Ishikawa (cell line): ENCODE measurements at regions not wholly inside any gene's neighbourhood (a gene's known extent, or its start where the extent isn't known, plus 50 kb on each side); places are given as distances from the start of the nearest gene placed in this dataset.

ENCODE experiments used
- CEBPB ChIP-seq: IDR thresholded peaks from 2 replicates; pipeline ENCODE4 v1.6.1; 2012
- CREB1 ChIP-seq: IDR thresholded peaks from 2 replicates; pipeline ENCODE4 v1.6.1; 2012; ENCODE audit warnings: low read depth
- EP300 ChIP-seq: IDR thresholded peaks from 2 replicates; pipeline ENCODE4 v1.6.1; 2012; ENCODE audit warnings: borderline replicate concordance
- NFIC ChIP-seq: IDR thresholded peaks from 2 replicates; pipeline ENCODE4 v1.6.1; 2012
- REST ChIP-seq: IDR thresholded peaks from 2 replicates; pipeline ENCODE4 v1.6.1; 2012; ENCODE audit warnings: low read depth, mild to moderate bottlenecking
- TAF1 ChIP-seq: IDR thresholded peaks from 2 replicates; pipeline ENCODE4 v1.6.1; 2012; ENCODE audit warnings: low read depth, mild to moderate bottlenecking
- TEAD4 ChIP-seq: IDR thresholded peaks from 2 replicates; pipeline ENCODE4 v1.6.1; 2012
- YY1 ChIP-seq: IDR thresholded peaks from 2 replicates; pipeline ENCODE4 v1.6.1; 2012; ENCODE audit warnings: low read depth
- TF ChIP-seq, protein P1 (sequence below): IDR thresholded peaks from 2 replicates; pipeline ENCODE4 v1.6.1; 2012

DNA sequence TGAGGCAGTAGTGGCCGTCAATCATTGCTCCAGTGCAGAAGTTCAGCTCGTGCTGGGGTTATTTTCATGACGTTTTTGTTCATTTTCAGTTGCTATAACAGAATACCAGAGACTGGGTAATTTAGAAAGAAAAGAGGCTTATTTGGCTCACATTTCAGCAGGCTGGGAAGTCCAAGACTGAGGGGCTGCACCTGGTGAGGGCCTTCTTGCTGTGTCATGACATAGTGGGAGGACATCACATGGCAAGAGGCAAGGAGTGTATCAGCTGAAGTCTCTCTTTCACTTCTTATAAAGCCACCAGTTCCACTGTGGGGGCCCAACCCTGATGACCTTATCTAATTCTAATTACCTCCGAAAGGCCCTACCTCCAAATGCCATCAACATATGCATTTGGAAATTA is 58.0 kb upstream of the DPP10 start:
- TF ChIP-seq TEAD4 = no peak
- TF ChIP-seq REST = no peak
- no peak for TF ChIP-seq CEBPB
- no peak for TF ChIP-seq YY1
- TF ChIP-seq TAF1 = no peak
- no peak for TF ChIP-seq EP300
- TF ChIP-seq, protein P1, sequence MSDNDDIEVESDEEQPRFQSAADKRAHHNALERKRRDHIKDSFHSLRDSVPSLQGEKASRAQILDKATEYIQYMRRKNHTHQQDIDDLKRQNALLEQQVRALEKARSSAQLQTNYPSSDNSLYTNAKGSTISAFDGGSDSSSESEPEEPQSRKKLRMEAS = no peak
- no peak for TF ChIP-seq NFIC
- TF ChIP-seq CREB1 = no peak
